SK-N-SH treated with all-trans-retinoic acid at 6 μM for 48 hours (cell line): ENCODE measurements at regions not wholly inside any gene's neighbourhood (a gene's known extent, or its start where the extent isn't known, plus 50 kb on each side); places are given as distances from the start of the nearest gene placed in this dataset.

Experiments used
- BACH2 ChIP-seq: fragments of 250-450 bp; sonication (Bioruptor Pico); IDR thresholded peaks from 2 replicates; pipeline ENCODE4 v1.9.0; 2021; ENCODE audit warnings: mild to moderate bottlenecking, borderline replicate concordance
- RARB ChIP-seq: fragments of 250-450 bp; sonication (Bioruptor Pico); IDR thresholded peaks from 2 replicates; pipeline ENCODE4 v1.8.0; 2021; ENCODE audit warnings: mild to moderate bottlenecking, moderate library complexity
- SNAI2 ChIP-seq: fragments of 250-450 bp; sonication (Bioruptor Pico); IDR thresholded peaks from 2 replicates; pipeline ENCODE4 v1.5.0; 2020; ENCODE audit warnings: mild to moderate bottlenecking, moderate library complexity
- TOX ChIP-seq: fragments of 250-450 bp; sonication (Bioruptor Pico); IDR thresholded peaks from 2 replicates; pipeline ENCODE4 v1.8.0; 2021; ENCODE audit warnings: mild to moderate bottlenecking, moderate library complexity, borderline replicate concordance
- TSHZ2 ChIP-seq: fragments of 250-450 bp; sonication (Bioruptor Pico); IDR thresholded peaks from 2 replicates; pipeline ENCODE4 v1.5.0; 2020; ENCODE audit warnings: mild to moderate bottlenecking, moderate library complexity
- ZFP30 ChIP-seq: fragments of 450-650 bp; formaldehyde crosslinking; IDR thresholded peaks from 2 replicates; pipeline ENCODE4 v1.5.0; 2022; ENCODE audit warnings: mild to moderate bottlenecking, moderate library complexity

GRCh38 chr7:46007194-46007593 is 86.1 kb upstream of the IGFBP3 start:
- no peak for TF ChIP-seq ZFP30 (CRISPR knock-in tag)
- no peak for TF ChIP-seq BACH2 (CRISPR knock-in tag)
- TF ChIP-seq RARB (CRISPR knock-in tag): no peak
- no peak for TF ChIP-seq TSHZ2 (CRISPR knock-in tag)
- no peak for TF ChIP-seq SNAI2 (CRISPR knock-in tag)
- 0 out of 2 replicates have a peak, but pooled peaks have one; percentile 31 for TF ChIP-seq TOX (CRISPR knock-in tag)
